IMR-90 (cell line): ENCODE measurements at regions not wholly inside any gene's neighbourhood (a gene's known extent, or its start where the extent isn't known, plus 50 kb on each side); places are given as distances from the start of the nearest gene placed in this dataset.

Experiments
- CEBPB ChIP-seq: IDR thresholded peaks from 2 replicates; pipeline ENCODE4 v1.6.1; 2012; ENCODE audit warnings: low read depth, low read length, improper control_type of control experiment
- CHD1 ChIP-seq: IDR thresholded peaks from 2 replicates; pipeline ENCODE4 v1.6.1; 2012; ENCODE audit warnings: low read depth, low read length, improper control_type of control experiment
- POLR2A ChIP-seq: IDR thresholded peaks from 2 replicates; pipeline ENCODE4 v1.6.1; 2012; ENCODE audit warnings: mild to moderate bottlenecking, low read depth, low read length
- RCOR1 ChIP-seq: IDR thresholded peaks from 2 replicates; pipeline ENCODE4 v1.6.1; 2012; ENCODE audit warnings: mild to moderate bottlenecking, low read length, improper control_type of control experiment; ENCODE audit not compliant: insufficient replicate concordance
- USF2 ChIP-seq: fragments of 150-350 bp; IDR thresholded peaks from 2 replicates; pipeline ENCODE4 v1.6.1; 2017; ENCODE audit warnings: mild to moderate bottlenecking, antibody characterized with exemption, low read length, low read depth
- TF ChIP-seq, protein P1 (sequence below): conservative IDR thresholded peaks from 2 replicates; pipeline ENCODE4 v1.5.1; 2012; ENCODE audit warnings: mild to moderate bottlenecking, low read depth, low read length, improper control_type of control experiment
- TF ChIP-seq, protein P2 (sequence below): fragments of 150-350 bp; IDR thresholded peaks from 2 replicates; pipeline ENCODE4 v1.6.1; 2016; ENCODE audit warnings: low read depth, mild to moderate bottlenecking, low read length, moderate library complexity, borderline replicate concordance

DNA sequence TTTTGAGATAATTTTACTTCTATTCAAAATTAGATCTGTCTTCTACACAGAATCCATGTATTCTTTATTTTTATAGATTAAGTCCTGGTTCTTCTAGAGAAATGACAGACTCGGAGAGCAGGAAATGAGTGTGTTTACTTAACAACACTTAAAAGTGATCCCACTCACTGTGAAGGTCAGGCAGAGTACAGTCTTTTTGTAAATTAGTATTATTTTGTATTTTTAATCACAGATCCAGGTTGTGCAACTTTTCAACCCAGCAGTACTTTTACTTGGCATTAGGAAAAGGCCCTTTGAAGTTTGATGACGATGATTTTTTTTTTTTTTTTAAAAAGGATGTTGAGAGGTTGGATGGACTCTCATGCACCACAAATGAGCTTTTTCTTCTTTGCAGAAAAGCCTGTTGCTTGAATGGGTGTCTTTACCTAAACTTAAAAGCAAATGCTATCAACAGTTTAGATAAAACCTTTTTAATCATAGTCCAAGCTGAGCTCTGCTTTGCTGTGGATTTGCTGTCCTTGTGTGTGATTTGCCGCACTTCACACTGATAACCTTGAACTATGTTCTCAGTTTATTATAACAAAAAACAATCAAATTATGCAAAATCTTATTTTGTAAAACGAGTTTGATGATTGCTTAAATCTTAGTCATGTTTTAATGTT is 114.1 kb downstream of the MXRA5 start:
- TF ChIP-seq, protein P1, sequence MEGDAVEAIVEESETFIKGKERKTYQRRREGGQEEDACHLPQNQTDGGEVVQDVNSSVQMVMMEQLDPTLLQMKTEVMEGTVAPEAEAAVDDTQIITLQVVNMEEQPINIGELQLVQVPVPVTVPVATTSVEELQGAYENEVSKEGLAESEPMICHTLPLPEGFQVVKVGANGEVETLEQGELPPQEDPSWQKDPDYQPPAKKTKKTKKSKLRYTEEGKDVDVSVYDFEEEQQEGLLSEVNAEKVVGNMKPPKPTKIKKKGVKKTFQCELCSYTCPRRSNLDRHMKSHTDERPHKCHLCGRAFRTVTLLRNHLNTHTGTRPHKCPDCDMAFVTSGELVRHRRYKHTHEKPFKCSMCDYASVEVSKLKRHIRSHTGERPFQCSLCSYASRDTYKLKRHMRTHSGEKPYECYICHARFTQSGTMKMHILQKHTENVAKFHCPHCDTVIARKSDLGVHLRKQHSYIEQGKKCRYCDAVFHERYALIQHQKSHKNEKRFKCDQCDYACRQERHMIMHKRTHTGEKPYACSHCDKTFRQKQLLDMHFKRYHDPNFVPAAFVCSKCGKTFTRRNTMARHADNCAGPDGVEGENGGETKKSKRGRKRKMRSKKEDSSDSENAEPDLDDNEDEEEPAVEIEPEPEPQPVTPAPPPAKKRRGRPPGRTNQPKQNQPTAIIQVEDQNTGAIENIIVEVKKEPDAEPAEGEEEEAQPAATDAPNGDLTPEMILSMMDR, result no peak
- TF ChIP-seq USF2 (no peak), RCOR1 (no peak), POLR2A (no peak), CHD1 (no peak), CEBPB (peak; percentile 6; the same call in 1 of the 2 replicates)
- TF ChIP-seq, protein P2, sequence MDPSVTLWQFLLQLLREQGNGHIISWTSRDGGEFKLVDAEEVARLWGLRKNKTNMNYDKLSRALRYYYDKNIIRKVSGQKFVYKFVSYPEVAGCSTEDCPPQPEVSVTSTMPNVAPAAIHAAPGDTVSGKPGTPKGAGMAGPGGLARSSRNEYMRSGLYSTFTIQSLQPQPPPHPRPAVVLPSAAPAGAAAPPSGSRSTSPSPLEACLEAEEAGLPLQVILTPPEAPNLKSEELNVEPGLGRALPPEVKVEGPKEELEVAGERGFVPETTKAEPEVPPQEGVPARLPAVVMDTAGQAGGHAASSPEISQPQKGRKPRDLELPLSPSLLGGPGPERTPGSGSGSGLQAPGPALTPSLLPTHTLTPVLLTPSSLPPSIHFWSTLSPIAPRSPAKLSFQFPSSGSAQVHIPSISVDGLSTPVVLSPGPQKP, result no peak
